SH-SY5Y (cell line): ENCODE measurements at regions not wholly inside any gene's neighbourhood (a gene's known extent, or its start where the extent isn't known, plus 50 kb on each side); places are given as distances from the start of the nearest gene placed in this dataset.

Experiments
- GATA2 ChIP-seq: IDR thresholded peaks from 2 replicates; pipeline ENCODE4 v1.6.1; 2011; ENCODE audit warnings: mild to moderate bottlenecking, low read depth, low read length
- GATA3 ChIP-seq: IDR thresholded peaks from 2 replicates; pipeline ENCODE4 v1.6.1; 2011; ENCODE audit warnings: low read depth, mild to moderate bottlenecking, low read length, moderate library complexity

DNA sequence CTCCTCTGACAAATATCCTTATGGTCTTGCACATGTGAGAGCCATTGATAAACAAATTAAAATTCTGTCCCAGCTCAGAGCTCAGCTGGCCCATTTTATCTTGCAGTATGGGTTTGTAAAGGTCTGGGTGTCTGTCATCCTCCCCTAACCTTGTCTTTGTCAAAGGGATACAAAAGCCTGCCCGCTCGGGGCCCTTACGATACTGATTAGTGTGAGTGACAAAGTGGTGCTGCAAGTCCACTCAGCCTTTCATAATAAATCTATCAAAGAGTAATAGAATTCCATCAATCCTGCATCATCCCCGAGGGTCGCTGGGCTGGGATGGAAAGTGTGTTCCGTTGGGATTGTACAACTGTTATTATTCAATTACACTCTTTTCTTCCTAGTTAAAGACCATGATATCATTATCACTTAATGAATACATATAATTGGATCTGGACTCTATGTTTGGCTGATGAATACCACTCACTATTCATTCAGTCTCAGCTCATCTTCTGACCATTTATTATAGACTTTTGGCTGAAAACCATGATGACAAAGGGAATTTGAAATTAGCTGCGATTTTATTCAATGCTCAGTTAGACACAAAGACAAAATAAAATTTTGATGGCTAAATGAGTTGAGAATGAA, 122.5 kb upstream of the FOXD3 start:
- no peak for TF ChIP-seq GATA3
- peak; percentile 45 for TF ChIP-seq GATA2

DNA sequence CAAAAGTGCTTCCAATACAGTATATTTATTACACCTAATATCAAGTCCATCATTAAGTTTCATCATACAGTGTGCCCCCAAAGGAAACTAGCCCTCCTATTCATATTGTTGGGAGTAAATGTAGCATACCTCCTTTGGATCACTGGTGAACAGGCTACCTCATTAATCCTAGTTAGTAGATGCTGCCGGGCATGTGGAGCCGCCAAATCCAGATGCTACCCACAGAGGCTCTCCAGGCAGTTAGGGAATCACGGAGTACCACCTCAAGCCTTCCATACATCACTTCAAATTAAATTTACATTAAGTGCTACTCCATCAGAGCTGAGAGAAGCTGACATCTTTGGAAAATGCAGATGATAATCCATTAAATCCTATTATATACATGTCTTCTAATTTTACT, 121.7 kb upstream of the FOXD3 start:
- TF ChIP-seq GATA2 (0 out of 2 replicates have a peak, but pooled peaks have one; percentile 21), GATA3 (no peak)

DNA sequence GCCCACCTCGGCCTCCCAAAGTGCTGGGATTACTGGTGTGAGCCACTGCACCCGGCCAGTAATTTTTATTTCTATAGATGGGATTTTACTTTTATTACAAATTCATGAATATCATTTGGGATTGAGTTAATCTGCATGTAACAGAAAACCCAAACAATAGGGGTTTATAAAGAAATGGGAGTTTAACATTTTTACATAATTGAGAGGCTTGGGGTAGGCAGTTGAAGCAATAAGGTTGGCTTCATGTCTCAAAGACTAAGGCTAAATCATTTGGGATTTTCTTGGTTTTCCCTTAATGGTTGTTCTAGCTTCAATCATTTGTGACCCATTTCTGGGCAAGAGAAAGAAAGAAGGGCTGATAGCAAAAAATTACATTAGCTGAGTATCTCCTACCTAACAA, 118.7 kb upstream of the FOXD3 start:
- TF ChIP-seq GATA3 (no peak), GATA2 (no peak)

DNA sequence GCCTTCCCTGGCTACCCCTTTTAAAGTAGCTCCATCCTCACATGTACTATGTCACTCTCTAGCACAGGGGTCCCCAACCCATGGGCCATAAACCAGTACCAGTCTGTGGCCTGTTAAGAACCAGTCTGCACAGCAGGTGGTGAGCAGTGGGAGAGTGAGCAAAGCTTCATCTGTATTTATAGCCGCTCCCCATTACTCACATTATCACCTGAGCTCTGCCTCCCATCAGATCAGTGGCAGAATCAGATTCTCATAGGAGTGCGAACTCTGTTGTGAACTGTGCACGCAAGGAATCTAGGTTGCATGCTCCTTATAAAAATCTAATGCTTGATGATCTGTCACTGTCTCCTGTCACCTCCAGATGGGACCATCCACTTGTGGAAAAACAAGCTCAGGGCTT, 116.6 kb upstream of the FOXD3 start:
- no peak for TF ChIP-seq GATA2
- no peak for TF ChIP-seq GATA3

DNA sequence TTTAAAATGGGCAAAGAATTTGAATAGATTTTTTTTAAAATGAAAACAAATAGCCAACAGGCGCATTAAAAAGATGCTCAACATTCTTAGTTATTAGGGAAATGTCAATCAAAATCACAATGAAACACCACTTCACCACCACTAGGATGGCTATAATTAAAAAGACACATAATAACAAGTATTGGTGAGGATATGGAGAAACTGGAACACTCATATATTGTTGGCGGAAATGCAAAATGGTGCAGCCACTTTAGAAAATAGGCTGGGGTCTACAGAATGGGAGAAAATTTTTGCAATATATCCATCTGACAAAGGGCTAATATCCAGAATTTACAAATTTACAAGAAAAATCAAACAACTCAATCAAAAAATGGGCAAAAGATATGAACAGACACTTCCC, 107.8 kb upstream of the FOXD3 start:
- TF ChIP-seq GATA3 (no peak), GATA2 (no peak)

DNA sequence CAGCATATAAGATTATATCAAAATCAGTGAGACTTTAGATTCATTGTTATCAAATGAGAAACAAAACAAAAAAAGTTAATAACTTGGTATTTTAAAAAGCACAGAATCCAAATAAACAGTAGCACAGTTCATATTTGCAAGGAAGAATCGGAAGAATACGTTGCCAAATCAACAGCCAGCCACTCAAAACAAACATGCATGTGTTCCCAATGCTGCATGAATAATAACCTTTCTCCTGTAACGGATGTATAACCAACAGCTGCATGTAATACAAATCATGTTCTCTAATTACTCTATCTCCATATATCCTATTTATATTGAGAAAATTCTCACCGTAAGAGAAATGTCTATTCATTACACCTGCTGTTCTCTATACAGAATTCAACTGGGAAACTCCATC, 98.9 kb upstream of the FOXD3 start:
- TF ChIP-seq GATA2 (no peak), GATA3 (no peak)

DNA sequence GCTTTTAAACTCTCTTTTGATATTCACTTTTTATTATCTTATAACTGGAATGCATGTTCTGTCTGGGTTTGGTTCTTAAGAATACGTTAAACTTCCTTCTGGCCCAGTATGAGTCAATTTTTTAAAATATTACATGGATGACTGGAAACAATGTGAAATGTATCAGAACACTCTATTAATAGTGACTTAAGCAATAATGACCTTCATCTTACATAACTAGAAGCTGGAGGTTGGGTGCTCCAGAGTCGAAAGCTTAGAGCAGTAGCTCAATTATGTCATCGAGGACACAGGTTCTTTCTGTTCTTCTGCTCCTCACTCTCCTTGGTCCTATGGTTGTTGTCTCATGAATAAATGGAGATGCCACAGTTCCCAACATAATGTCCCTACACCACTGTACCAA, 91.6 kb upstream of the FOXD3 start:
- TF ChIP-seq GATA3, result no peak
- no peak for TF ChIP-seq GATA2

DNA sequence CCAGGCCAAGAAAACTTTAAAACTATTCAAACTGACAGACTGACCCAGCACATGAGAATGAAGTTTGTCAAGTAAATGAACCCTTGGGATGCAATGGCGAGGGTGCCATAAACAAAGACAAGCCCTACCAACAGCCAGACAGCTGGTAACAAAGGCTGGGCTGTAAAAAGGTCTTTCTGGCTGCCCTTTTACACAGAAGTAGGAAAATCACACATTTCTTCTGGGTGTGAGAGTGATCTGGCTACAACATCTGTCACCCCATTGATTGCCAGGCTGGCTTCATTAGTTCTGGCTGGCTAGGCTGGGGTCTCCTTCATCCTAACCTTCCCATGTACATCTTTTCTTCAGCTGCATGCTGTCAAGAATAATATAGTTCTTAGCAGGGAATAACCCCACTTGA, 83.6 kb upstream of the FOXD3 start:
- TF ChIP-seq GATA2 (no peak), GATA3 (no peak)

DNA sequence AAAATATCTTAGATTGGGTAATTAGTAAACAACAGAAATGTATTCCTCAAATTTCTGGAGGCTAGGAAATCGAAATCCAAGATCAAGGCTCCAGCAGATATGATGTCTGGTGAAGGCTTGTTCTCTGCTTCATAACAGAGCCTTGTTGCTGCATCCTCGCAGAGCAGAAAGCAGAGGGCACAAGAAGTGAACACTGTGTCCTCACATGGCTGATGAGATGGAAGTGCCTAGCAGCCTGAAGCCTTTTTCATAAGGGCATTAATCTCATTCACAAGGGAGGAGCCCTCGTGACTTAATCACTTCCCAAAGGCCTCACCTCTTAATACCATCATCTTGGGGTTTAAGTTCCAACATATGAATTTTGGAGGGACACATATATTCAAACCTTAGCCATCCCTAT, 77.2 kb upstream of the FOXD3 start:
- TF ChIP-seq GATA3 (no peak), GATA2 (no peak)

DNA sequence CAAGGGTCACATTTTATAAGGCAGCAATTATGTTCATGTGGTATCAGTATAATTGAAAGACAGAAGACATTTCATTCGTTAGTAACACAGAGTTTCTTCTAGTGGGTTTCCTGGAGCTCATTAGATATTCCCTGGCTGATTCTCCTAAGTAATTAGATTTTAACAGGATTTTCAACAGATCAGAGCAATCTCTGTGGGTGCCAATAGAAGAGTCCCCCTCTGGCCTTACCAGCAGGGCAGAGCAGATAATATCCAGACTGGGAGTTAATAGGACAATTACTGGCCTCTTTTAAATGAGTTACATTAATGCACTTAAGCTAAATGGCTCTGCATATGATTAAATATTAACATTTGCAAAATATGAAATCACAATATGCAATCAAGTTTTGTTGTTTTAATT, 74.2 kb upstream of the FOXD3 start:
- no peak for TF ChIP-seq GATA3
- TF ChIP-seq GATA2, result no peak

DNA sequence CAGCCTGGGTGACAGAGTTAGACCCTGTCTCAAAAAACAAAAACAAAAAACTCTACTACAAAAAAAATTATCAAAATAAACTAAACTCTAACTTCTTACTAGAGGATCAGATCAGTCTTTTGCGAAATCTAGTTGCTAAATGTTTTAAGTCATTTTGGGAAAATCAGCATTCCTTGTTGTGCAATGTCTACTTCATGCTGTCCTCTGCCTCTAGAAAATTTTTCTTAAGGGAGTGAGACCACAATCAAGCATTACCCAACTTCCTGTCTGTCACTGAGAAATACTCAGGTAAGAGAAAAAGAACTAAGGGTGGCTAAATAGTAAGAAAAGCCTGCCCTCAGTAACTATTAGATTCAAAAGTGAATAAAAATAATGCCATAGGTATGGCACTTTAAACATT, 67.2 kb upstream of the FOXD3 start:
- TF ChIP-seq GATA2 (no peak), GATA3 (no peak)

DNA sequence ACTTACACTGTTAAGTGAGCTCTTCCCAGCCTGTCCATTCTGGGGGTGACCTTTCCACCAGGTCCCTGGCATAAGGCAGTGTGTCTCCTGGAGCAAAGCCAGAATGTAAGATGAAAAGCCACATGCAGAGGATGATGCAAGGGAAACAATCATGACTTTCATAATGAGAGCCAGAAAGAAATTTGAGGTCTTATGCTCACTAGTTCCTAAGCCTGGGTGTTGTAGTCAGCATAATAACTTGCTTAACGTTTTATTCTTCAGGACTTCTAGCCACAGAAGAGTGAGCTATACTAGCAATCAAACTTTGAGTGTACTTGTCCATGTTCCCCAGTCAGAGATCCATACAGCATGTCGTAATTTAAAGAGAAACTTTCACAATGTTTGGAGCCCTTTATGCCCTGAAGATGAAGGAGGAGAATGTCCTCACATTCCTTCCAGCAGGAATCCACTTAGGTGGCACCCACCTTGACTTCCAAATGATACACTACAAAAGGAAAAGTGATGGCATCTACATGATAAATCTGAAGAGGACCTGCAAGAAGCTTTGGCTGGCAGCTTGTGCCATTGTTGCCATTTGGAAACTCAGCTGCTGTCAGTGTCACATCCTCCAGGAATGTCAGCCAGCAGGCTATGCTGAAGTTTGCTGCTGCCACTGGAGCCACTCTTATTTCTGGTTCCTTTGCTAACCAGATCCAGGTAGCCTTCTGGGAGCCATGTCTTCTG, 60.5 kb upstream of the FOXD3 start:
- TF ChIP-seq GATA2 (no peak), GATA3 (no peak)

DNA sequence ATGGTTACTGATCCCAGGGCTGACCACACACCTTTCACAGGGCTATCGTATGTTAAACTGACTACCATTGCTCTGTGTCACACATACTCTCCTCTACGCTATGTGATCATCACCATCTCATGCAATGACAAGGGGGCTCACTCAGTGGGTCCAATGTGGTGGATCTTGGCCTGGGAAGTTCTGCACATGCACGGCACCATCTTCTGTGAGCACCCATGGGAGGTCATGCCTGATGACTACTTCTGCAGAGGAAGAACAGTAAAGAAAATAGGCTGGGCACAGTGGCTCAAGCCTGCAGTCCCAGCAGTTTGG, 60.0 kb upstream of the FOXD3 start:
- TF ChIP-seq GATA3 (no peak), GATA2 (no peak)

DNA sequence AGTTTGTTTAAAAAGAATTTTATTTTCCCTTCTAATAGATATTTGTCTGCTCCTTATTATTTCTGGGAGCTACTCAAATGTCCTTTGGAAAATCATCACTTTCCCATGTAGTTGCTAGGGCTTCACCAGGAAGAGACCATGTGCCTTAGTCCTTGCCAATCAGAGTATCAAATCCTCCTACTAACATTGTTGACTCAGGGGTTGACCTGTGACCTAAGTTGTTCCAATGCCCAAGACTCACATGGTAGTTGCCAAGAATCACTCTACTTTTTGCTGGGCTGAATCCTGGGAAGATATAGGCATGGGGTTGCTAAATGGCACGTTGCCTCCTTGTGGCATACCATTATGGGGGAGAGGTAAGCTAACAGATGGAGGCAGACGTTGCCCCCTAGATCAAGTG, 58.2 kb upstream of the FOXD3 start:
- no peak for TF ChIP-seq GATA3
- TF ChIP-seq GATA2, result no peak

DNA sequence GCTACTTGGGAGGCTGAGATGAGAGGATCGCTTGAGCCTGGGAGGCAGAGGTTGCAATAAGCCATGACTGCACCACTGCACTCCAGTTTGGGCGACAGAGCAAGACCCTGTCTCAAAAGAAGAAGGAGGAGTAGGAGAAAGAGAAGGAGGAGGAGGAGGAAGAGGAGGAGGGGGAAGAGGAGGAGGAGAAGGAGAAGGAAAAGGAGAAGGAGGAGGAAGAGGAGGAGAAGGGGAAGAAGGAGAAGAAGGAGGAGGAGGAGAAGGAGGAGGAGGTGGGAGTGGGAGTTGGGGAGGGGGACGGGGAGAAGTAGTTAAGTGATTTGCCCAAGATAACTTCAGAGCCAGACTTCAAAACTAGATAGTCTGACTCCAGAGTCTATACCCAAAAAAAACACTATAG, 55.5 kb upstream of the FOXD3 start:
- TF ChIP-seq GATA2 (no peak), GATA3 (no peak)

DNA sequence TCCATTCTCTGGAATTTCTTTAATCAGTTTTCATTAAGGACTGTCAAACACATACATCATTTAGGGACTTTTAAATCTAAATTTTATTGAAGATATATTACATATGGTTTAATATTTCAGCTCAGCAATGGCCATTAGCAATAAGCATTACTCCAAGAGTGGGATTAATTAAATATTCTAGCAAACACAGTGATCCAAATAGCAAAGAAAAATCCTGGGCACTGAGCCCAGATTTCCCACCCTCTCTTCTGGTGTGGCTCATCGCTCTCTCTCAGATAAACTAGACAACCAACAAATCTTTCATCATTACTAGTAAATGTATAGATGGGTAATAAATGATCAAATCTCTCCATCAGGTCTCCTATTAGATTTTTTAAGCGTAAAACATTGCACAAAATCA, 53.5 kb upstream of the FOXD3 start:
- no peak for TF ChIP-seq GATA2

DNA sequence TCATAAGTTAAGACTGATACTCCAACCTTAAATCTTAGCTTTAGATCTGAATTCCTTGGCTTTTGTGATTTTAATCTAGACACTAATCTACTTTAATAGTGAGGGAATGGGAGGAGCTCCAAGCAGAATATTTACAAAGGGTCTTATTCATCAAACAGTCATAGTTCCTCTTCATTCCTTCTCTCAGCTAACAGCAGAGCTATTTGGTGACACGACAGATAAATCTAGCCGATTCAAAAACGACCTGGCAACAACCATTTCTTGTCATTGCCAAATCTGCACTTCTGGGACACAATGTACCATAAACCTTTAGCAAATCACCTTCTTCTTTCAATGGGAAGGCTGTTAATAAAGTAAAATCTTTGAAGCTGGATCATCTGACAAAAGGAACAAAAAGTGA, 52.8 kb upstream of the FOXD3 start:
- TF ChIP-seq GATA2, result no peak
- no peak for TF ChIP-seq GATA3
